Endometrial microvascular endothelial cells (primary cell): ENCODE measurements at regions not wholly inside any gene's neighbourhood (a gene's known extent, or its start where the extent isn't known, plus 50 kb on each side); places are given as distances from the start of the nearest gene placed in this dataset.
"Not testable (repeated sequence)": the region's sequence is repeated elsewhere in the genome, so short reads cannot be mapped to it uniquely, and the experiment has no call there.

ENCODE experiments used
- in situ Hi-C: cut with HindIII; loops from 2 replicates; pipeline ENCODE4 v1.10.0; 2017; ENCODE audit warnings: low sequenced_read_pairs, low pct_unique_long_range_greater_than_20kb; ENCODE audit errors: inconsistent ontology term

DNA sequence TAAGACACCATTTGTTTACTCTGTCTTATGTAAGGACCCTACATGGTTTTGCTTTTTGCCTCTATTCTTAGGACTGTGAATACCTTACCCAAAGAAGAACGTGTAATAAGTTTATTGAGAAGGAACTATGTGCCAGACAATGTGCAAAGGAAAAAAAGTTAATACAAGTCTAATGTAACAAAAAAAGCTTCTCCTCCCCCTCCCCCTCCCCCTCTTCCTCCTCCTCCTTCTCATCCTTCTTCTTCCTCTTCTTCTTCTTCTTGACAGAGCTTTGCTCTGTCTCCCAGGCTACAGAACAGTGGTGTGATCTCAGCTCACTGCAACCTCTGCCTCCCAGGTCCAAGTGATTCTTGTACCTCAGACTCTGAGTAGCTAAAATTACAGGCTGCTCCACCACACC lies 50.9 kb upstream of the MITF start:
- in situ Hi-C loops = no loop called here

DNA sequence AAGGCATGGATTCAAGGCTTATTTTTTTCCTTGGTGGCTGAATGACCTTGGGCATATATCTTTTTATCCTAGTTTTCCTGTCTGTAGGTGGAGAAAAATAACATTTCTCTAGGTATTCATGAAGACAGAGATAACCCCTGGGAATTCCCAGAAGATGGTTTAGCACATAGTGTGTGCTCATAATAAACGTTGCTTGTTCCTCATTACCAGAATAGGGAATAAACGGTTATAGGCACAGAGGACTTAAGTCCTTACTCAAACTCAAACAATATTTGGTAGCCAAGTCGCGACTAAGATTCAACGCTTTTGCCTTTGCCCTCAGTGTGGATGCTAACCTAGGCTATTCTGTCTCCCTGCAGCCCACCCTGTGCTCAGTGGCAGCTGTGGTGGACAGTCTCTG lies 51.6 kb upstream of the MITF start:
- in situ Hi-C loops = no loop called here

DNA sequence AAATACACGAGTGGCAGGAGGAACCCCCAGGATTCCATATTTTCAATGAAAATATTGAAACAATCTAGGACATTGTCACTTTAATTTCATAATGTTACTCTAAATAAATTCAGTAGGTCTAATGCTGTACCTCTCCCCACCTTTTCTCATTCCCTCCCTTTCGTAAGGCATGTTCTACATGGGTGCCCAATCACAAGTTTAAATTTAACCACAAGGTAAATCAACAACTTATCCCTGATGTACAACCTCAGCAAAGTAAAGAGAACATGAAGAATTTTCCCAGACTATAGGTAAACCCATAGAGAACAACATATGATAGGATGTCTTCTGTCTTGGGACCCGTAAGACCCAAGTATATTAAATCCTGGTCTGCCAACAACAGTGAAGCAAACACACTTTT lies 53.2 kb upstream of the MITF start:
- in situ Hi-C loops = no loop called here

DNA sequence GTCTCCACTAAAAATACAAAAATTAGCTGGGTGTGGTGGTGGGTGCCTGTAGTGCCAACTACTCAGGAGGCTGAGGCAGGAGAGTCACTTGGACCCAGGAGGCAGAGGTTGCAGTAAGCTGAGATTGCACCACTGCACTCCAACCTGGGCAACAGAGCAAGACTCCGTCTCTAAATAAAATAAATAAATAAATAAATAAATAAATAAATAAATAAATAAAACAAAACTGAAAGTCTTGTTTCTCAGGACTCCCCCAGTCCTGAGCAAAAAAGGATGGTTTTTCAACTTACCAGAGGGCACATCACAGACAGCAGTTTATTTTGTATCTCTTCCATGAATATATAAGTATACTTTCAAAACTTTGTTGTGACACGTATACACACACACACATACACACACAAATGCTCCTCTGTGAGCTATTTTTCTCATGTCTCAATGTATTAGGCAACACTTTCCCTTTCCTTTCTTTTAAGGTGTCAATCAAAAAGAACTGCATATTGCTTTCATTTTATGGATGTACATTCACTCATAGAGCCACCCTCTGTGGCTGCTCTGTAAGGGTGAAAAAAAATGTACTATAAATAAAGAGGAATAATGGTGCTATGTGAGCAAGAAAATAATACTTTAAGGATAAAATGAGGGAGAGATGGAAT lies 54.8 kb upstream of the MITF start:
- in situ Hi-C loops = no loop called here

DNA sequence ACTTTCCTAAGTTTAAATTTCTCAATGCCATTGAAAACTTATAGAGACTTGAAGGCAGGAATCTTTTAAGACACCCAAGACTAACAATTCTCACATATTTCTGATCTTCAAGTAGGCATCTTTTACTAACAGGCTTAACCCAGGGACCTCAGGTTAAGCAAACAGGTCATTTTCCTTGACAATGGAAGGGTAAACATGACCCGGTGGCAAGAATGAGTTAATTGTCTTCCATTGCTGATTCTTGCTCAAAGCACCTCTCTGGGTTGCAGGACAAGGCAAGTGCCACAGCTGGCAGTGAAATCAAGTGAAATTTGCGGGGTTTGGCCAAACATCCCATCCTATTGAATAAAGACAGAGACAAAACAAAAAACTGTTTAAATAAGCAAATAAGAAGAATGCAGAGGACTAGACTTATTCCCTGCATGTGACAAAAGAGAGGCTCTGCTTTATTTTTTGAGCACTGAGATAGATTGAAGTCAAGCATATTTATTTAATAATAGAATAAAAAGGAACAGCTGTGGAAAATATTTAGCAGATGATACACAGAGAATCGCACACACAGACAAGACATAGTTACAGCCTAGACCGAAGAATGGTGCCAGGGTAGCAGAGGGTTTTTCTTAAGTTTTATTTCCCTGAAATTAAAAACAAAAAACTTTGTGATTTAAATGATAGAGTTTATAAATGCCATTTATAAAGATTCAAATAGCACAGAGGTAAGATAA lies 56.0 kb upstream of the MITF start:
- in situ Hi-C loops = no loop called here

DNA sequence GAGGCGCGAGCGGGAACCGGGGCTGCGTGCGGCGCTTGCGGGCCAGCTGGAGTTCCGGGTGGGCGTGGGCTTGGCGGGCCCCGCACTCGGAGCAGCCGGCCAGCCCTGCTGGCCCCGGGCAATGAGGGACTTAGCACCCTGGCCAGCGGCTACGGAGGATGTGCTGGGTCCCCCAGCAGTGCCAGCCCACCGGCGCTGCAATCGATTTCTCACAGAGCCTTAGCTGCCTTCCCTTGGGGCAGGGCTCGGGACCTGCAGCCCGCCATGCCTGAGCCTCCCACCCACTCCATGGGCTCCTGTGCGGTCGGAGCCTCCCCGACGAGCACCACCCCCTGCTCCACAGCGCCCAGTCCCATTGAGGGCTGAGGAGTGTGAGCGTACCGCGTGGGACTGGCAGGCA lies 61.8 kb upstream of the MITF start:
- in situ Hi-C loops = not testable (repeated sequence)

DNA sequence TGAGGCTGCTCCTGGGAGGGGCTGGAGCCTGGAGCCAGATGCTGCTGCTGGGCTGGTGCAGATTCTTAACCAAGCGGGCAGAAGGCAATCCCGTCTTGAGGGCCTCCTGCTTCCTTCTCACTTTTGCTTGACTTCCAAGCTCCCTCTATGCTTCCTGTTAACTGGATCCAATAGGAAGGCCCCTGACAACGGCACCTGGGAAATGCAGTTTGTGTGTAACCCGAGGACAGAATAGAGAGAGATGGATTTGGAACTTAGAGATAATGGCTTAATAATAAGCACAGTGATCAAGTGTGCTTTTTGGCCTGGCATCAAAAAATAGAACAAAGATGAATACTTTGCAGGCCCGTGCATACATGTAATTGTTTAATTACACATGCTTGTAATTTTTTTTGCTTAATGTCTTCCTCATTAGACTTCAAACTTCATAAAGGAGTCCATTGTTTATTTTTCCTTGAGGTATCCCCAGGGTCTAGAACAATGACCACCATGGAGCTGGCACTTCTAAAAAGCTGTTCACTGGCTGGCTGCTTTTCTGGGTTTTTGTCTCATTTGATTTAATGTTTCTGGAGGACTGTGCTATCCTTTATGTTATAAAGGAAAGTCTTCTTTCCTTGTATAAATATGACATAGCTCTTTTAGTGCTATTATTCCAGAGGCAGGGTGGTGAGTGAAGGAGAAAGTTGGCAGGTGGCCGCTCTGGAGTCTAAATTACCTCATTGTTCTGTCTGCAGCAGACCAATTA lies 63.3 kb upstream of the MITF start:
- in situ Hi-C loops = no loop called here

DNA sequence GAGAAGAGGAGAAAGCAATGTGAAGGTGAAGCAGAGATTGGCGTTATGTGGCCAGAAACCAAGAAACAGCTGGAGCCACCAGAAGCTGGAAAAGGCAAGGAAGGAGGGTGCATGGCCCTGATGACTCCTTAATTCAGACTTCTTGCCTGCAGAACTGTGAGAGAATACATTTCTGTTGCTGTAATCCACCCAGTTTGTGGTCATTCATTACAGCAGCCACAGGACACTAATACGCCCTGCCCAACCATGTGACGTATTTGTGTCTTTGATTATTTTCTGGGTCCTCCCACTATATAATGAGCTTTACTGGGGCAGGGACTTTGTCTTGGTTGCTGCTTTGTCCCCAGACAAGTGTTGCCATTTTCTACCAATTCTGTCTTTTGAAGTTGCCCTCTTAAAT lies 64.5 kb upstream of the MITF start:
- in situ Hi-C loops = loop anchor here (25.0 kb wide), 2 partner anchors 237 to 362 kb away; no protein-coding TSS in a partner anchor

DNA sequence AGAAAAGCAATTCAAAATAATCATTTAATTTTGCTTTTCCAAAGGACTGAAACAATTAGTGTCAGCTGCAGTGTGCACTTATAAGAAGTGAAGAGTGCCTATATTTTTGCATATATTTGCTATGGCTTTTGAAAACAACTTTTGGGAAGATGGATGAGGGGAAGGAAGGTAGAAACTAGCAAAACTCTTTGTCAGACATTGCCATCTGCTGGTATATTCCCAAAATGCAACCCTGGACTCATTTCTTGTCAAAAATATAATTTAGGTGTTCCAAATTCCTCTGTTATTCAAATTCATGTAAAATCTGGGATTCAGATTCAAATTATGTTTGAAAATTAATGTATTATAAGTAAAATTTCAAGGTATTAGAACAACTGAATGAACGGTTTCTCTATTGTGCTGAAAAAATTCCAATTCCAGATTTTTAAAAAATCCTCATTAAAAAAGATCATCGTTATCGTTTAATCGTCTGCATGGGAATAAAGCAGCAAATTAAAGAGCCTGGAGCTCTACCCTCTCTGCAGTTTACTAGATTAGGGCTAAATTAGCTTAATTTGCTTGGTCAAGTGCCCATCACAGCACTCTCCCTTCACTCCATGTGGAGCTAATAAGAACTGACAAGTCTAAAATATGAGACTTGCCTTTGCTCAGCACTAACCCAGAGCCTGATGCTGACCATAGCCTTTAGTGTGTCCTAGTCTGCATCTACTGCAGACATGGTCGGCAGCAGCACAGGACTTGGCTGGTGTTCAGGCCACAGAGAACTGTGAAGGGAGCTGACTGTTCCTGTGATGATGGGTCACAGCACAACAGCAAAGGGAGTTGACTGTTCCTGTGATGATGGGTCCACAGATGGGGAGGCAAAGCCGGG lies 67.9 kb upstream of the MITF start:
- in situ Hi-C loops = loop anchor here (25.0 kb wide), 2 partner anchors 234 to 359 kb away; no protein-coding TSS in a partner anchor

DNA sequence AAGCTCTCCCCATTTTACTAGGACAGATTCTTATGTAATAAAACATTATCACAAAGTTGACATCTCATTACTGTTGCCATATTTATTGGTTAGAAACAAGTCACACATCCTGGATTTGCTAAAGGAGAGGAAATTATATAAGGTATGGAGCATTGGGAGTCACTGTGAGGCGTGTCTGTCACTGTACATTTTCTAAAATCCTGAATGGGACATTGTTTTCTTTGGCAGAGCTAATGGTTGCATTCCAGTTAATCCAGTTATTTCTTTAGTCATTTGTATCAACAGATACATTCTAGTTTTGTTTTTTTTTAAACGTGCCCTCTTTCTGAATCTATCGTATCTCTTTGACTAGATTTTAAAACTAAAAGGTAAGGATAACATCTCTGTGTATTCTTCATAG lies 70.2 kb upstream of the MITF start:
- in situ Hi-C loops = loop anchor here (25.0 kb wide), 2 partner anchors 232 to 357 kb away; no protein-coding TSS in a partner anchor

DNA sequence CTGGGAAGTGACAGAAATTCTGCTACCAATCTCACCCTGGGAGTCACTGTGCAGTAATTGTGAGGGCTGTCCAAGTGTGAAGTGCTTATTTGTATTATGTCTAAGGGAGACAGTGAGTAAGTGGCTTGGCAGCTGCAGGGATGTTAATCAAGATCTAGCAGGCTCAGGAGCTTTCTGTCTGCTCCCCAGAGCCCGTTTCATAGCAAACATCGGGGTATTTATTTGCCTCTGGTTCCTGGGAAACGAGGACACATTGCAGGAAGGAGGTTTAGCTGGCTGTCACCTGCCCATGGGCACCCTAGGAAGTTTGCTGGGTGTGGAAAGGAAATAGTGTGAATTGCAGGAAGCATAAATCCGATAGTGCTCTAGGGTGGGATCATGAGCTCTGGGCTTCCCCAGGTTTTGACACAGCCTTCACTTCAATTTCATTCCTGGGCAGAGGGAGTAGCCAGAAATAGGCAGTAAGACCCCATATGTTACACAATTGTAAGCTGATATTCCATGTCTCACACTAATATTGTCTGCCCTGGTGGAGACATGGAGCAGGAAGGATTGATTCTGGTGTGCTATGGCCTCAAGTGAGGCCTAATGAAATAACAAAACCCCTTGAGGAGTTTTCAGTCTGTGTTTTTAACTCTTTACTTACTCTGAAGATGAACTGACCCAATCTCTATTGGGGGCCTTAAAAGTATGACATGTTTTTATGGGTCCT lies 74.1 kb upstream of the MITF start:
- in situ Hi-C loops = loop anchor here (25.0 kb wide), 2 partner anchors 228 to 353 kb away; no protein-coding TSS in a partner anchor

DNA sequence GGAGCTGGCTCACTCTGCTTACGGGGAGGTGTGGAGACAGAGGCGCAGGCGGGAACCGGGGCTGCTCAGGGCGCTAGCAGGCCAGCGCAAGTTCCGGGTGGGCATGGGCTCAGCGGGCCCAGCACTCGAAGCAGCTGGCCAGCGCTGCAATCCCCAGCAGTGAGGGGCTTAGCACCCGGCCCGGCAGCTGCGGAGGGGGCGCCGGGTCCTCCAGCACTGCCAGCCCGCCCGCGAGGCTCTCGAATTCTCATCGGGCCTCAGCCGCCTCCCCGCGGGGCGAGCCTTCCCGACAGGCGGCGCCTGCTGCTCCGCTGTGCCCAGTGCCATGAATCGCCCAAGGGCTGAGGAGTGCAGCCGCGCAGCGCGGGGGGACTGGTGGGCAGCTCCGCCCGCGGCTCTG lies 78.6 kb upstream of the MITF start:
- in situ Hi-C loops = loop anchor here (25.0 kb wide), 2 partner anchors 223 to 348 kb away; no protein-coding TSS in a partner anchor

DNA sequence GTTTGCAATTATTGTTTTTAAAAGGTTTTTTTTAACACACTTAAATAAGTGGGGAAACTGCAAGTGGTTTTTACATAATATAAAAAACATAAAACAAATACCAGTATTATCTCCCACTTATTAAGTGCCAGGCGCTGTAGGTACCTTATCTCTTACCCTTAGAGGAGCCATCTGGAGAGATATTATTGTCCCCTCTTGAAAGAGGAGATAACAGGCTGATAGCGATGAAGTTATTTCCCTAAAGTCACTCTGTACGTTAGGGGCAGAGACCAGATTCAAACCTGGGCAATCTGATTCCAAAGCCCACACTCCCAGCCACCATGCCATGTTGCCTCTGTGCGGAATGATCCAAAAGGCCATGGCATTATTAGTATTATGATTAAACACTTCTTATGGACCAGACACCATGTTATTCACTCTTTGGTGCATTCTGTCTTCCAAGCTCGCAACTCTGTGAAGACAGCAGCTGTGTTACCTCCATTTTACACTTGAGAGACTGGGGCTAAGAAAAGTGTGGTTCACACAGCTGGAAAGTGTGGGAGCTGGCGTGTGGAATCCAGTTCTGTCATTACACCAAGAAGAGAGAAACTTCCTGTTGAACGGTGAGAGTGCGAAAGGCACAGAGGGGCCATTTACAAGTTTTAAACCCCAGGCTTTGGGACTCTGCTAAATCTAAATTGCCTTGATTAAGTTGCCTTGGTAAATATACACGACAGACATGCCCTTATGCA lies 79.9 kb upstream of the MITF start:
- in situ Hi-C loops = loop anchor here (25.0 kb wide), 2 partner anchors 222 to 347 kb away; no protein-coding TSS in a partner anchor

DNA sequence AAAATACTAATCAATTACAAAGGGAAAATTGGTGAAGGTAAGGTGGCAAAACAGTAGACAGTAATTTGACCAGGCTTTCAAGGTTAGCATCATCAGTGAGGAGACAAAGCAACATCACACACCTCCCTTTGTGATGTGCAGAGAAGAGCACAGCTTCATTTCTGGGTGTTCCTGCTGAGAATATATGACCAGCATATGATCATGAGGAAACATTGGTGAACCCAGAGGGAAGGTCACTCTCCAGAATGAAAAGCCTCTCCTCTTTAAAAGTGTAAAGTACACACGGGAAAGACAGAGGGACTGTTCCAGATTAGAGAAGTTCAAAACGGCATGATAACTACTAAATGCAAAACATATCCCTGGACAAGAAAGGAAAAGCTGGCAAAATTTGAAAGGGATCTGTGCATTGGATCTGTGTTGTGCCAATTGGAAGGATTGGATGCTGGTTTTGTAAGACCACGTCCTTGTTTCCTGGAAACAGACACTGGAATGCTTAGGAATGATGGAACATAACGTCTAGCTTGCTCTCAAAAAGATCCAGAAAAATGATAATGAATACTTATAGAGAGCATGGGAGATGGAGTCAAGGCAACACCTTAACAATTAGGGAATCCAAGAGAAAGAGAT lies 80.6 kb upstream of the MITF start:
- in situ Hi-C loops = loop anchor here (25.0 kb wide), 2 partner anchors 221 to 346 kb away; no protein-coding TSS in a partner anchor

DNA sequence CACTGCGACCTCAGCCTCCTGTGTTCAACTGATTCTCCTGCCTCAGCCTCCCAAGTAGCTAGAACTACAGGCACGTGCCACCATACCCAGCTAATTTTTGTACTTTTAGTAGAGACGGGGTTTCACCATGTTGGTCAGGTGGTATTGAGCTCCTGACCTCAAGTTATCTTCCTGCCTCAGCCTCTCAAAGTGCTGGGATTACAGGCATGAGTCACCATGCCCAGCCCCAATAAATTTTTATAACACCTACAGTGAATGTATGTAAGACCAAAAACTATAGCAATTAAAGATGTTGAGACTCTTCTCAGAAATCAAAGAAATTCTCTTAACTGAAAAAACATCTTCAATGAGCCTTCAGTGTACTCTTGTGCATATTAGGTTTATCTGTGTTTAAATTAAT lies 82.2 kb upstream of the MITF start:
- in situ Hi-C loops = loop anchor here (25.0 kb wide), 2 partner anchors 220 to 345 kb away; no protein-coding TSS in a partner anchor

DNA sequence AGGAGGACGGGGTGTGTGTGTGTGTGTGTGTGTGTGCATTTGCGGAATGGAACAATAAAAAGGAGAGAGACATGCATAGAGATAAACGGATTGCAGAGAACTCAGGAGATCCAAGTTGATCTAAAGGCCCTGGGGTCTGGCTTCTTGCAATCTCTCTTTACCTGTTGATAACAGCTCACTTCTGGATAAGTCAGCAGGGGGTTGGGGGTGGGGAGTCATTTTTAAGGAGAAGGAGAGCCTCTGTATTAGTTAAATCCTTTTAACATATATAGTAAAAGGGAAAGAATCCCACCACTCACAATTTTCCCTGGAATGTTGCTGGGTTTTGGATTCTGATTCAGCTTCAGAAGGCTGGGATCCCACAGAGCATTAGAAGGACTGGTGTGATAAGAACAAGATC lies 87.5 kb upstream of the MITF start:
- in situ Hi-C loops = loop anchor here (25.0 kb wide), 2 partner anchors 214 to 339 kb away; no protein-coding TSS in a partner anchor

DNA sequence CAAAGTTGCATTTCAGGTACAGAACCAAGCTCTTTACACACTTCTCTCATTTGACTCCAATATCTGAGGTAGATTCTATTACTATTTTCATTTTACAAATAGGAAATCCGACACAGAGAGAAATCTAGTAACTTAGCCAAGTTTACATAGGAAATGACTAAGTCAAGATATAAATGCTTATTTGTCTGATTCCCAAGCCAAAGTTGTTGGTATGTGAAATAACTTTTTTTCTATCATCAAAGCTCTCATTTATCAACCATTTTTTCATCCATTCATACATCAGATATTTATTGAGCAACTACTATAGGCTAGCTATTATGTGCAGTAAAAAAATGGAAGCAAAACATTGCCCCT lies 89.2 kb upstream of the MITF start:
- in situ Hi-C loops = loop anchor here (25.0 kb wide), 2 partner anchors 213 to 338 kb away; no protein-coding TSS in a partner anchor
